IMR-90 (cell line): ENCODE measurements at regions not wholly inside any gene's neighbourhood (a gene's known extent, or its start where the extent isn't known, plus 50 kb on each side); places are given as distances from the start of the nearest gene placed in this dataset.

Source experiments
- ATAC-seq: fragments of 200-7000 bp; cut with Tn5 transposase; 2 replicates; pipeline ENCODE4 v1.9.1; 2020; ENCODE audit warnings: low read depth, mild to moderate bottlenecking, moderate library complexity
- BruUV-seq: library from RNA; stranded (reverse); fragments of 400-500 nt; replicated peaks from 2 replicates; lab custom pipeline; 2021; lab: Mats Ljungman, UMichigan
- CTCF ChIA-PET: fragments of 300-600 bp; formaldehyde crosslinking; extraction: SDS; loops from one replicate; lab custom pipeline; 2021; ENCODE audit warnings: antibody characterized with exemption; lab: Yijun Ruan, JAX
- POLR2A ChIA-PET: fragments of 300-600 bp; sonication (Branson Sonifier 250); formaldehyde crosslinking; loops from one replicate; lab custom pipeline; 2022; ENCODE audit warnings: antibody characterized with exemption; ENCODE audit not compliant: unreplicated experiment; lab: Charles Lee
- DNase-seq: peaks from one replicate; pipeline ENCODE4 v3.0.0; 2013
- H2AFZ ChIP-seq: replicated peaks from 2 replicates; pipeline ENCODE3; 2013; ENCODE audit warnings: low read length, mild to moderate bottlenecking; ENCODE audit not compliant: poor library complexity
- H2AK5ac ChIP-seq: 2 replicates; pipeline ENCODE4 v1.6.1; 2013; ENCODE audit warnings: low read depth, low read length, inconsistent platforms
- H2AK9ac ChIP-seq: replicated peaks from 2 replicates; pipeline ENCODE3; 2013; ENCODE audit warnings: mild to moderate bottlenecking, low read depth, low read length, moderate library complexity; ENCODE audit not compliant: poor library complexity
- H2BK120ac ChIP-seq: 2 replicates; pipeline ENCODE4 v1.6.1; 2013; ENCODE audit warnings: low read depth, low read length, inconsistent platforms
- H2BK15ac ChIP-seq: 3 replicates; pipeline ENCODE4 v1.6.1; 2013; ENCODE audit warnings: low read depth, low read length, inconsistent platforms
- H2BK20ac ChIP-seq: 2 replicates; pipeline ENCODE4 v1.6.1; 2013; ENCODE audit warnings: low read depth, mild to moderate bottlenecking, inconsistent platforms, low read length, moderate library complexity
- H2BK5ac ChIP-seq: 2 replicates; pipeline ENCODE4 v1.6.1; 2013; ENCODE audit warnings: mild to moderate bottlenecking, low read depth, low read length, inconsistent platforms; ENCODE audit not compliant: poor library complexity, severe bottlenecking
- H3K14ac ChIP-seq: replicated peaks from 2 replicates; pipeline ENCODE4 v1.6.1; 2013; ENCODE audit warnings: low read depth, low read length, inconsistent platforms
- H3K18ac ChIP-seq: 2 replicates; pipeline ENCODE4 v1.6.1; 2013; ENCODE audit warnings: low read depth, low read length, control low read depth
- H3K23ac ChIP-seq: 2 replicates; pipeline ENCODE4 v1.6.1; 2013; ENCODE audit warnings: low read depth, low read length, inconsistent platforms
- H3K27ac ChIP-seq: 2 replicates; pipeline ENCODE4 v1.5.1; 2013; ENCODE audit warnings: mild to moderate bottlenecking, control low read depth, low read length; ENCODE audit not compliant: insufficient read depth
- H3K27me3 ChIP-seq: 2 replicates; pipeline ENCODE4 v1.6.1; 2013; ENCODE audit warnings: low read length; ENCODE audit not compliant: control insufficient read depth, insufficient read depth
- H3K36me3 ChIP-seq: 2 replicates; pipeline ENCODE4 v1.6.1; 2013; ENCODE audit warnings: low read length, mixed read lengths; ENCODE audit not compliant: control insufficient read depth, insufficient read depth
- H3K4ac ChIP-seq: 2 replicates; pipeline ENCODE4 v1.6.1; 2013; ENCODE audit warnings: low read depth, low read length, inconsistent platforms
- H3K4me1 ChIP-seq: 2 replicates; pipeline ENCODE4 v1.6.1; 2013; ENCODE audit warnings: low read length, mixed read lengths; ENCODE audit not compliant: control insufficient read depth, insufficient read depth
- H3K4me2 ChIP-seq: 2 replicates; pipeline ENCODE4 v1.6.1; 2013; ENCODE audit warnings: low read depth, mild to moderate bottlenecking, control low read depth, low read length, moderate library complexity
- H3K4me3 ChIP-seq: 2 replicates; pipeline ENCODE4 v1.5.1; 2013; ENCODE audit warnings: low read depth, mild to moderate bottlenecking, control low read depth, low read length, moderate library complexity; ENCODE audit not compliant: insufficient read depth
- H3K56ac ChIP-seq: 2 replicates; pipeline ENCODE4 v1.6.1; 2013; ENCODE audit warnings: low read length, inconsistent platforms; ENCODE audit not compliant: insufficient read depth; ENCODE audit errors: extremely low read depth
- H3K79me1 ChIP-seq, 2 experiments: 2 replicates each; pipeline ENCODE4 v1.6.1; 2013; ENCODE audit warnings: low read length in 2 of 2, inconsistent platforms in 1 of 2, low read depth in 1 of 2
- H3K9ac ChIP-seq: 2 replicates; pipeline ENCODE4 v1.6.1; 2013; ENCODE audit warnings: low read depth, low read length, control low read depth
- H3K9me1 ChIP-seq: 2 replicates; pipeline ENCODE4 v1.6.1; 2013; ENCODE audit warnings: low read length, inconsistent platforms; ENCODE audit not compliant: insufficient read depth
- H3K9me3 ChIP-seq: 2 replicates; pipeline ENCODE4 v1.6.1; 2013; ENCODE audit warnings: low read length; ENCODE audit not compliant: control insufficient read depth, insufficient read depth
- H4K20me1 ChIP-seq: 2 replicates; pipeline ENCODE4 v1.6.1; 2013; ENCODE audit warnings: low read length, inconsistent platforms; ENCODE audit not compliant: insufficient read depth
- H4K5ac ChIP-seq: 2 replicates; pipeline ENCODE4 v1.6.1; 2013; ENCODE audit warnings: mild to moderate bottlenecking, low read depth, low read length, control low read depth
- H4K8ac ChIP-seq, 2 experiments: 2 replicates each; pipeline ENCODE4 v1.6.1; 2013; ENCODE audit warnings: low read depth in 2 of 2, low read length in 2 of 2, control low read depth in 1 of 2, inconsistent platforms in 1 of 2
- H4K91ac ChIP-seq: 2 replicates; pipeline ENCODE4 v1.6.1; 2013; ENCODE audit warnings: low read depth, low read length, inconsistent platforms; ENCODE audit not compliant: insufficient read depth
- ELK1 ChIP-seq: fragments of 150-350 bp; IDR thresholded peaks from 2 replicates; pipeline ENCODE4 v1.6.1; 2016; ENCODE audit warnings: low read depth, mild to moderate bottlenecking, low read length, moderate library complexity, borderline replicate concordance
- WGBS, 2 experiments: methylation state at CpG; one replicate each; pipeline versions ENCODE4 v1.1.5 to v1.1.7; 2013; ENCODE audit warnings: missing lambda C conversion rate in 2 of 2; ENCODE audit not compliant: insufficient read length in 1 of 2; ENCODE audit errors: extremely low coverage in 2 of 2; 5-methylcytosine and 5-hydroxymethylcytosine counted together
- dilution Hi-C: fragments of 300-500 bp; cut with HindIII; formaldehyde crosslinking; loops from one replicate; pipeline ENCODE4 v1.14.3; 2018; ENCODE audit warnings: low sequenced_read_pairs; ENCODE audit not compliant: unreplicated experiment
- in situ Hi-C: fragments of 300-500 bp; cut with MboI; formaldehyde crosslinking; loops from 3 replicates; pipeline ENCODE4 v1.14.3; 2019; ENCODE audit warnings: low sequenced_read_pairs, inconsistent platforms, mixed read lengths
- intact Hi-C: fragments of 100-400 bp; cut with micrococcal nuclease; formaldehyde crosslinking; loops from 2 replicates; pipeline ENCODE4 v1.10.0; 2022

GRCh38 chr12:88896958-88897357 is 316.7 kb upstream of the KITLG start:
- Histone ChIP-seq H3K14ac (no peak overlapping the region; the same call in 1 of the 2 replicates), H3K4me3 (no peak overlapping the region), H3K9me1 (0 out of 2 replicates have a peak, but pooled peaks cover 4% of the 10 kb centered on the region), H3K4ac (peak overlapping the region; percentile 68; the same call in 1 of the 2 replicates), H3K4me2 (no peak overlapping the region), H2AFZ (no peak overlapping the region), H2BK5ac (peak overlapping the region; percentile 73), H3K9me3 (no peaks in the 10 kb centered on the region), H3K4me1 (peaks cover 12% of the 10 kb centered on the region), H3K23ac (peak overlapping the region; percentile 28; the same call in 1 of the 2 replicates), H2BK120ac (peak overlapping the region; percentile 97; the same call in 1 of the 2 replicates), H2BK15ac (no peak overlapping the region), H3K79me1 (no peaks in the 10 kb centered on the region), H2AK5ac (no peak overlapping the region), H4K91ac (no peak overlapping the region), H4K20me1 (no peaks in the 10 kb centered on the region), H2AK9ac (no peak overlapping the region), H4K5ac (peak overlapping the region; percentile 79; the same call in 1 of the 2 replicates), H3K27ac (peak overlapping the region; percentile 59; the same call in 1 of the 2 replicates), H3K27me3 (no peaks in the 10 kb centered on the region), H4K8ac (peak overlapping the region; percentile 44 to 66; a peak in 2 of 4 replicates), H3K36me3 (no peaks in the 10 kb centered on the region), H3K56ac (no peak overlapping the region), H3K9ac (no peak overlapping the region), H2BK20ac (peak overlapping the region; percentile 99), H3K18ac (no peak overlapping the region; the same call in 1 of the 2 replicates)
- intact Hi-C loops: no loop called here
- TF ChIP-seq ELK1: no peak
- POLR2A ChIA-PET: no interaction called here
- no CpG with 5 or more reads among the region's 2 CpGs for WGBS, 2 experiments
- BruUV-seq: no TSS peak
- CTCF ChIA-PET: interaction anchor here (0.9 kb wide), 1 partner anchor 97 kb away, joined by 3 read pairs; no protein-coding TSS in a partner anchor
- DNase-seq: peak; percentile 91
- dilution Hi-C loops: no loop called here
- in situ Hi-C loops: no loop called here
- ATAC-seq: peak; percentile 79
